AG09309 (cell line): ENCODE measurements at regions not wholly inside any gene's neighbourhood (a gene's known extent, or its start where the extent isn't known, plus 50 kb on each side); places are given as distances from the start of the nearest gene placed in this dataset.

Source experiments
- DNase-seq: peaks from one replicate; pipeline ENCODE4 v3.0.0-alpha.2; 2010; ENCODE audit warnings: low read depth
- H3K4me3 ChIP-seq: 2 replicates; pipeline ENCODE4 v1.5.1; 2011; ENCODE audit warnings: mild to moderate bottlenecking, low read depth, low read length, moderate library complexity; ENCODE audit not compliant: control insufficient read depth
- TF ChIP-seq, protein P1 (sequence below): IDR thresholded peaks from 2 replicates; pipeline ENCODE4 v1.5.1; 2011; ENCODE audit warnings: mild to moderate bottlenecking, low read depth, low read length, inconsistent platforms; ENCODE audit not compliant: insufficient read depth, control insufficient read depth; ENCODE audit errors: missing control alignments

- peak; percentile 51 for DNase-seq
- TF ChIP-seq, protein P1, sequence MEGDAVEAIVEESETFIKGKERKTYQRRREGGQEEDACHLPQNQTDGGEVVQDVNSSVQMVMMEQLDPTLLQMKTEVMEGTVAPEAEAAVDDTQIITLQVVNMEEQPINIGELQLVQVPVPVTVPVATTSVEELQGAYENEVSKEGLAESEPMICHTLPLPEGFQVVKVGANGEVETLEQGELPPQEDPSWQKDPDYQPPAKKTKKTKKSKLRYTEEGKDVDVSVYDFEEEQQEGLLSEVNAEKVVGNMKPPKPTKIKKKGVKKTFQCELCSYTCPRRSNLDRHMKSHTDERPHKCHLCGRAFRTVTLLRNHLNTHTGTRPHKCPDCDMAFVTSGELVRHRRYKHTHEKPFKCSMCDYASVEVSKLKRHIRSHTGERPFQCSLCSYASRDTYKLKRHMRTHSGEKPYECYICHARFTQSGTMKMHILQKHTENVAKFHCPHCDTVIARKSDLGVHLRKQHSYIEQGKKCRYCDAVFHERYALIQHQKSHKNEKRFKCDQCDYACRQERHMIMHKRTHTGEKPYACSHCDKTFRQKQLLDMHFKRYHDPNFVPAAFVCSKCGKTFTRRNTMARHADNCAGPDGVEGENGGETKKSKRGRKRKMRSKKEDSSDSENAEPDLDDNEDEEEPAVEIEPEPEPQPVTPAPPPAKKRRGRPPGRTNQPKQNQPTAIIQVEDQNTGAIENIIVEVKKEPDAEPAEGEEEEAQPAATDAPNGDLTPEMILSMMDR: no peak
- no peak overlapping the region for H3K4me3 ChIP-seq
Measured at GRCh38 chr10:78566284-78567111, 502.3 kb upstream of the ZMIZ1 start.

DNA sequence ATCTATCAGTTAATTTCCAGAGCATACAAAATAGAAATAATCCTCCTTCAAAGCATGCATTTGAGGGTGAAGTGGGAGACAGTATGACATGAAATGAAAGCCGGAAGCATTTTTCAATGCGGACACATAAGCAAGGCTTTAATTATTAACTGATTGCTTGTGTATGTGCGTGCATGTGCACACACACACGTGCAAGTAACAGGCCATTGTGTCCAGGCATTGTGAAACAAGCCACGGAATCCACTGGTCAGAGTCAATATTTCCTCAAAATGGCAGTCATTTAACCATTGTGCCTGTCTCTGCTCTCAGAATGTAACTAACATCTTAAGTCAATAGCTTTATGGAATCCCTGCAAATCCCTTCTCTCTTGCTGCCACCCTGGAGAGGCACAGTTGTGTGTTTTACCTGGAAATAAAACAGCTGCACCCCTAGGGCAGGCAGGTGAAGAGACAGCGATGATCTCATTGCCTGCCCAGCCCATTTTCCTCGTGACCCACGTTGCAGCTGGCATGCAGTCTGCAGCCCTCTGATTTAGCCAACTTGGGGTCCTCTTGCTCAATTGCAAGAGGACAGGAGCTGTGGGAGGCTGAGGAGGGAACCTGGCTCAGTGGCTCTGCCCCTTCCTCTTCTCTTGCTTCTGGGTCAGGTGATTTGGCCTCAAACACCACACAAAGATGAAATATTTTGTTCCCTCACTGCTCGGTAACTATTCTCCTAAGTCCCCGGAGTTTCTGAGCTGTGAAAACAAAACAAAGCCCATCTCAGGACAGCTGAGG is 500.9 kb upstream of the ZMIZ1 start:
- TF ChIP-seq, protein P1: no peak
- DNase-seq: no peak
- H3K4me3 ChIP-seq: no peak overlapping the region

- TF ChIP-seq, protein P1: no peak
- DNase-seq: no peak
- H3K4me3 ChIP-seq: no peak overlapping the region
Measured at GRCh38 chr10:78568620-78569019, 500.1 kb upstream of the ZMIZ1 start.

DNA sequence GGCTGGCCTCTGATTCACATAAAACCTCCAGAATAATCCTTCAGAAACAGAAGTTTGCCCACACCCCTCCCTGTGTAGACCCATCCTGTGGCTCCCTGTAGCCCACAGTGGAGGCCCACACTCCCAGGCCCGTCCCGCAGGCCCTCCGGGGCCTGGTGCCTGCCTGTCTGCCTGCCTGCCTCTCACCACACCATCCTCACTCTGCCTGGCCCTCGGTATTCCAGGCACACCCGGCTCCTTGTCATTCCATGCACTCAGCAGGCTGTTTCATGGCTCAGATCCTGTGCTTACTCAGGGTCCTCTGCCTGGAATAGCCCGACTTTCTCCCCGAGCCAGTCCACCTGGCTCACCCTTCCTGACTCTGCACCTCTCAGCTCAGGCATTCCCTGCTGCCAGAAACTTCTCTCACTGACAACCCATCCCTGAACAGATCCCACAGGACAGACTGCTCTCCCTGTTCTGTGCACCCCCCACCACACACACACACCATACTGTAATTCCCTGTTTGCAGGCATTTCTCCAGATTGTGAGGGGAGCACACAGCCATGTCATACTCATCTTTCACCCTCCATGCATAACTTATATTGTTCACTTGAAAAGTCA is 498.0 kb upstream of the ZMIZ1 start:
- DNase-seq: no peak
- TF ChIP-seq, protein P1: no peak
- no peak overlapping the region for H3K4me3 ChIP-seq

- H3K4me3 ChIP-seq: no peak overlapping the region
- DNase-seq: no peak
- TF ChIP-seq, protein P1: no peak
Measured at GRCh38 chr10:78571286-78571685, 497.5 kb upstream of the ZMIZ1 start.

DNA sequence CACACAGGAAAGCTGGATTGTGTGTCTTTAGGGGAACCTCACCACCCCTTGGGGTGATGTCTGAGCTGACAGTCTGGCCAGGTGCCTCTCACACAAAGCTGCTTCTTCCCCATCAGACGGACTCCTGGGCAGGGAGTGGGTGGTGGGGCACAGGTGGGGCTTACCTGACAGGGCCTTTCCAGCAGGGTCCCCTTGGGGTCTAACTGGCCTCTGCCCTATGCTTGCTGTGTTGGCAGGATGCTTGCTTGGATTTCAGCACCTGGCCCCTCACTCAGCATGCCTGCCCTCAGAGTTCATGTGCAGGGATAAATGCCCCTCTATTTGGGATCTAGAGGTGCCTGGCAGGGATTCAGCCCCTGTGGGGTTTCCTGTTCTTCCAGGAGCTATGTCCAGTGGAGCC is 496.9 kb upstream of the ZMIZ1 start:
- TF ChIP-seq, protein P1: no peak
- DNase-seq: no peak
- no peak overlapping the region for H3K4me3 ChIP-seq
